ENCODE measurements at regions not wholly inside any gene's neighbourhood (a gene's known extent, or its start where the extent isn't known, plus 50 kb on each side); places are given as distances from the start of the nearest gene placed in this dataset.
A peak's percentile ranks its signal among the peaks of the same experiment; 100 is the strongest.

GRCh38 chr18:75538727-75539126, 111.2 kb upstream of the SMIM21 start:
- TF ChIP-seq, protein P1, sequence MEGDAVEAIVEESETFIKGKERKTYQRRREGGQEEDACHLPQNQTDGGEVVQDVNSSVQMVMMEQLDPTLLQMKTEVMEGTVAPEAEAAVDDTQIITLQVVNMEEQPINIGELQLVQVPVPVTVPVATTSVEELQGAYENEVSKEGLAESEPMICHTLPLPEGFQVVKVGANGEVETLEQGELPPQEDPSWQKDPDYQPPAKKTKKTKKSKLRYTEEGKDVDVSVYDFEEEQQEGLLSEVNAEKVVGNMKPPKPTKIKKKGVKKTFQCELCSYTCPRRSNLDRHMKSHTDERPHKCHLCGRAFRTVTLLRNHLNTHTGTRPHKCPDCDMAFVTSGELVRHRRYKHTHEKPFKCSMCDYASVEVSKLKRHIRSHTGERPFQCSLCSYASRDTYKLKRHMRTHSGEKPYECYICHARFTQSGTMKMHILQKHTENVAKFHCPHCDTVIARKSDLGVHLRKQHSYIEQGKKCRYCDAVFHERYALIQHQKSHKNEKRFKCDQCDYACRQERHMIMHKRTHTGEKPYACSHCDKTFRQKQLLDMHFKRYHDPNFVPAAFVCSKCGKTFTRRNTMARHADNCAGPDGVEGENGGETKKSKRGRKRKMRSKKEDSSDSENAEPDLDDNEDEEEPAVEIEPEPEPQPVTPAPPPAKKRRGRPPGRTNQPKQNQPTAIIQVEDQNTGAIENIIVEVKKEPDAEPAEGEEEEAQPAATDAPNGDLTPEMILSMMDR (conservative IDR thresholded peaks at IDR 0.05; ENCODE audit: low read depth, low read length): no peak
- peak; percentile 25 for DNase-seq (ENCODE audit: low read depth)
- no peak overlapping the region for H3K4me3 ChIP-seq (ENCODE audit: low read depth, low read length)

- no peak overlapping the region for H3K4me3 ChIP-seq (ENCODE audit: low read depth, low read length)
- TF ChIP-seq, protein P1 (conservative IDR thresholded peaks at IDR 0.05; ENCODE audit: low read depth, low read length): no peak
- peak; percentile 41 for DNase-seq (ENCODE audit: low read depth)
Measured at GRCh38 chr18:75533950-75534349, 106.4 kb upstream of the SMIM21 start.

DNA sequence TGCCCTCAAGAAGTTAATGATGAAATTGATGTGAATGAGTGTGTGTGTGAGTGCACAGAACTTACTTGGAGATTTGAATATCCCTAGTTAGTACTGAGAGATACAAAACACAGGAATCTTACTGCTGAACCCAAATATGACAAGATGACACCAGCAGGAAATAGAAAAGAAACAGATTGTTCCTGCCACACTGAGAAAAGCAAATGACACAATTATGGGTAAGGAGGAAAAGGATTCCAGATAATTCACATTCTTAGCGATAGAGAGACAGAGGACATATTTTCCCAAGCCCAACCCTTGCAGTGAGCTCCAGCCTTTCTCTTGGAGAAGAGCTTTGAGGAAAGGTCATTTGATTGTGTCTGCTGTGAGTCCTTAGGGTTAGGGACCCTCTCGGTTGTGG, 105.7 kb upstream of the SMIM21 start:
- no peak for DNase-seq (ENCODE audit: low read depth)
- H3K4me3 ChIP-seq (ENCODE audit: low read depth, low read length): no peak overlapping the region
- TF ChIP-seq, protein P1 (conservative IDR thresholded peaks at IDR 0.05; ENCODE audit: low read depth, low read length): no peak

DNA sequence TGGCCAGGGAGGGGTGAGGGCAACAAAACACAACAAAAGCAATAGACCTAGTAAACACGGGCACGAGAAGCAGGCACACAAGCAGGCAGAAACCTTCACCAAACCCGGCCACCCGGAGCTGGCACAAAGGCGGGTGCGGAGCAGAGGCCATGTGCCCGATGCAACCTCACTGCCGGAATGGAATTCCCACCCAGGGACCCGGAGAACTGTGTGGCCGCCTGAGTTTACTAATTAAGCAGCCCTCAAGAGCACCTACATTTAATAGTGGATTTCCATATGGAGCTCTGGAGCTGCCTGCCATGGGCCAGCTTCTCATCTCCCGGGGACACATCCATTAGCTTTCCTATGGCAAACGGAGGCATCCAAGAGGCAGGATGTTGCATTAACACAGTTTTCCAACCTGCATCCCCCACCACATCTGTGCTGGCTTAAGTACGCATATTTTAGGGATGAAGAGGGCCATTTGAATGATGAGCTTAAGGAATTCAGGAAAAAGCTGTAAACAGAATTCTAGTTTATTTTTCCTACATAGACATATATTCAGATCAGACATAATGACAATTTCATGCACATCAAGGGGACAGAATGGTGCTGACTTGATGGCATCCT, 104.5 kb upstream of the SMIM21 start:
- DNase-seq (ENCODE audit: low read depth): no peak
- TF ChIP-seq, protein P1 (conservative IDR thresholded peaks at IDR 0.05; ENCODE audit: low read depth, low read length): no peak
- H3K4me3 ChIP-seq (ENCODE audit: low read depth, low read length): no peak overlapping the region

DNA sequence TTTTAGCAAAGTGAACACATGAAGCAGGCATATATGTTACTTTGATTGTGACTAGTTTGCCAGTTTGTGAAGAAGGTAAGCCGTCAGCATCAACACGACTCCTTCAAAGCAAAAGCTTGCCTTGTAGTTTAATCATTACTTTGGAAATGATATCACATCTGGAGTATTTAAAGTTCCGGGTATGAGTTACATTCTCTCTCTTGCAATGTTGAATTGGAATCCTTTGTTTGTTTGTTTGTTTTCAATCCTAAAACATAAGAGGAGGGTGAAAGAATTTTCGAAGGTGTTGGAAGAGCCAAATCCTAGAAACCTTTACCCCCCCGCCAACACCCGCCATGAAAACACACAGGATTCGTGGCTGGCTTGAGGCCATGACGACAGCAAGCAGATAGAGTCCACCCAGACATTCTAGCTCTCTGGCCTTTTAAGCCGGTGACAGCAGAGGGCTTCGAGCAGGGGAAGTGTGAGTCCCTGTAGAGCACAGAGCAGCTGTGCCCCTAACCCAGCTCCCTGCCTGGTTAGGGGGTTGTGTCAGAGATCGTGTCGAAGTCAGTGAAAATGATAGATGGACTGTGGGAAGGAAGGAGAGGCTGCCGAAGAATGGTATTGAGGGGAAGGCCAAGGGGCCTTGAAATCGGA, 103.8 kb upstream of the SMIM21 start:
- TF ChIP-seq, protein P1 (conservative IDR thresholded peaks at IDR 0.05; ENCODE audit: low read depth, low read length): no peak

GRCh38 chr18:75530566-75531211, 103.2 kb upstream of the SMIM21 start:
- no peak overlapping the region for H3K4me3 ChIP-seq (ENCODE audit: low read depth, low read length)
- DNase-seq (ENCODE audit: low read depth): no peak
- TF ChIP-seq, protein P1 (conservative IDR thresholded peaks at IDR 0.05; ENCODE audit: low read depth, low read length): no peak

More for the DNA sequence above, 103.8 kb upstream of the SMIM21 start:
- H3K4me3 ChIP-seq (ENCODE audit: low read depth, low read length): no peak overlapping the region
- DNase-seq (ENCODE audit: low read depth): no peak
